AG09309 (cell line): ENCODE measurements at regions not wholly inside any gene's neighbourhood (a gene's known extent, or its start where the extent isn't known, plus 50 kb on each side); places are given as distances from the start of the nearest gene placed in this dataset.

ENCODE experiments used
- DNase-seq: peaks from one replicate; pipeline ENCODE4 v3.0.0-alpha.2; 2010; ENCODE audit warnings: low read depth
- H3K4me3 ChIP-seq: 2 replicates; pipeline ENCODE4 v1.5.1; 2011; ENCODE audit warnings: mild to moderate bottlenecking, low read depth, low read length, moderate library complexity; ENCODE audit not compliant: control insufficient read depth
- TF ChIP-seq, protein P1 (sequence below): IDR thresholded peaks from 2 replicates; pipeline ENCODE4 v1.5.1; 2011; ENCODE audit warnings: mild to moderate bottlenecking, low read depth, low read length, inconsistent platforms; ENCODE audit not compliant: insufficient read depth, control insufficient read depth; ENCODE audit errors: missing control alignments

DNA sequence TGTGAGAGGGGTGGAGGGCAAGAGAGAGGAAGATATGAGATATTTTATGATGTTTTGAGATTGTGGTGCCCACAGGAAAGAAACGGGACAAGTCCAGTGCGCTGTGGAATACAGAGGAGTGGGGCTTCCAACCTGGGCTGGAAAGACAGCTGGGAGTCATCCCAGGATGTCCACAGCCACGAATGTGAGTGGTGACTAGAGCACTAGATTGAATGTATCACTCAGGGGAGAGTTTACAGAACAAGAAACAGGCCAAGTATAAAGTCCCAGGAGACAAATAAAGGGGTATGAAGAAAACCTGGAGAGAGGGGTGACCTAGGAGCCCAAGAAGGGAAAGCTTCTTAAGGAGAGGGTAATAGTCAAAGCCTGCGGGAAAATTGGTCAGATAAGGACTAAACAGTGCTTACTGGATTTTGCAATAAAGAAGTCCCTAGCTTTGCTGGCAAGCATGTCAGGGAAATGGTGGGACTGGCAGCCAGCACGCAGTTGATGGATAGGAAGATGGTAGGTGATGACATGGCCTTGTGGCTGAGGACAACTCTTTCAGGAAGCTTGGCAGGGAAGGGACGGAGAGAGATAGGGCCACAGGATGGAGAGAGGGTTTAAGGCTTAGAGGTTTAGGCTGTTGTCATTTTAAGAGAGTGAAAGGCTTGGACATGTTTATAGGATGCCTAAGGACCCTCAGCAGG, 114.5 kb downstream of the AXIN2 start:
- no peak for DNase-seq
- no peak overlapping the region for H3K4me3 ChIP-seq
- TF ChIP-seq, protein P1, sequence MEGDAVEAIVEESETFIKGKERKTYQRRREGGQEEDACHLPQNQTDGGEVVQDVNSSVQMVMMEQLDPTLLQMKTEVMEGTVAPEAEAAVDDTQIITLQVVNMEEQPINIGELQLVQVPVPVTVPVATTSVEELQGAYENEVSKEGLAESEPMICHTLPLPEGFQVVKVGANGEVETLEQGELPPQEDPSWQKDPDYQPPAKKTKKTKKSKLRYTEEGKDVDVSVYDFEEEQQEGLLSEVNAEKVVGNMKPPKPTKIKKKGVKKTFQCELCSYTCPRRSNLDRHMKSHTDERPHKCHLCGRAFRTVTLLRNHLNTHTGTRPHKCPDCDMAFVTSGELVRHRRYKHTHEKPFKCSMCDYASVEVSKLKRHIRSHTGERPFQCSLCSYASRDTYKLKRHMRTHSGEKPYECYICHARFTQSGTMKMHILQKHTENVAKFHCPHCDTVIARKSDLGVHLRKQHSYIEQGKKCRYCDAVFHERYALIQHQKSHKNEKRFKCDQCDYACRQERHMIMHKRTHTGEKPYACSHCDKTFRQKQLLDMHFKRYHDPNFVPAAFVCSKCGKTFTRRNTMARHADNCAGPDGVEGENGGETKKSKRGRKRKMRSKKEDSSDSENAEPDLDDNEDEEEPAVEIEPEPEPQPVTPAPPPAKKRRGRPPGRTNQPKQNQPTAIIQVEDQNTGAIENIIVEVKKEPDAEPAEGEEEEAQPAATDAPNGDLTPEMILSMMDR = no peak

DNA sequence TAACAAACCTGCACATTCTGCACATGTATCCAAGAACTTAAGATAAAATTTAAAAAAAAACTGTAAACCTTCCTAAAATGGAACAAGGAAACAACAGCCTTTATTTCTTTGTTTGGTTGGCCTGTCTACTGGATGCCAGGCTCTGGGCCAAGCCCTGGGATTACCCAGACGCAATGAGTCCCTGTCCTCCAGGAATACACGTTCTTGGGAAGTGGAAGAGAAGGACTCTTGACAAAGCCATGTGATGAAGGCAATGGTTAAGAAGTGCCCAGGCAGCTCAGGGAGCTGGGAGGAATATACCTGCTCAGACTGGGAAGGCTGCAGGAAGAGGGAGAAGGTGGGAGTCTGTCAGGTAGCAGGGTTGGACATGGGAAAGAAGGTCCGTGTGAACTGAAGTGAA, 115.4 kb downstream of the AXIN2 start:
- DNase-seq = no peak
- TF ChIP-seq, protein P1 = no peak

DNA sequence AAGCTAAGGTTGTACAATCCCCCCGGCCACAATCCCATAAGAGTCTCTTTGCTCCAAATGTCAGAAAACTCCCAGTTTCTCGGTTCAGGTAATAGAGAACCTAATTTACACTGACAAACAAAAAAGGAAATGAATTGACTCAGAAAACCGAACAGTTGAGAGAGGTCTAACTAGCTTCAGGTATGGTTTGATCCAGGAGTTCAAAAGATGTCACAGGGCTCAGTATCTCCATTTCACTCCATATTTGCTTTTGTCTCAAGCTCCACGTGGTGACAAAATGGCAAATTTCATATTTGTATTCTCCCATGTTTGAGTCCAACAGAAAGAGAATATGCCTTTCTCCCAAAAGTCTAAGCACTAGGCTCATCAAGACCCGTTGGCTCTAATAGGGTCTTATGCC, 117.4 kb downstream of the AXIN2 start:
- no peak for DNase-seq
- TF ChIP-seq, protein P1 = no peak
- H3K4me3 ChIP-seq = no peak overlapping the region

More for the DNA sequence above, 115.4 kb downstream of the AXIN2 start:
- no peak overlapping the region for H3K4me3 ChIP-seq

DNA sequence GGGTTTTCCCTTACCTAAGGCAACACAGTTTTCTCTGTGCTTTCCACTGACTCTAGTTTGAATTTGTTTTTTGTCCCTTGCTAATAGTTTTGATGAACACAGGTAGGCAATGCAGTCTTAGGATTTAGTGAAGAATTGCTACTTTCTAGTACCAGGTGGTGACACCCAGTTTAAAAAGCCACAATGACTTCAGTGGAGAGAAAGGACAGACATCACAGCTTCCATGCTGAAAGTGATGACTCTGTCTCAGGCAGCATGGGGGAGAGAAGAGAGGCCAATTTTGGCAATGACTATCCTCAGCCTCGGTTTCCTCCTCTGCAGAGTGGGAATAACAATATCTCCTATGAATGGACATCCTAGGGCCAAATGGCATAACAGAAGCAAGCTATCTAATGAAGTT, 118.8 kb downstream of the AXIN2 start:
- no peak for DNase-seq
- H3K4me3 ChIP-seq = no peak overlapping the region
- TF ChIP-seq, protein P1 = no peak

DNA sequence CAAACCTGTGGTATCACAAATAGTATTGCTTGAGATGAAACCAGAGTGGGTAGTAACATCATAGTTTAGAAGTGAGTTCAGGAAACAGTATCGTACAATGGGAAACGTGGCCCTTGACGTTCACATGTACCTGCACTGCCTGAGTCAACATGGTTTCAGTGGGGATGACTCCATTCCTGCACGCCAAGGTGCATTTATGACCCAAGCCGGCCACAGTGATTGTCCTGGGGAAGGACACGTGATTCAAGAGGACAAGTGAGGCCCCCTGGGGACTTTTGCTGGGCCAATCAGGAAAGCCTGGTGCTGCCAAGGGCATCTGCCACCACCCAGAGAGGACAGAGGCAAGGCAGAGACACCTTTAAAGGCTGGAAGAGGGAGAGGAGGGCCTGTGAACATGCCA, 119.2 kb downstream of the AXIN2 start:
- DNase-seq = no peak
- TF ChIP-seq, protein P1 = no peak
- H3K4me3 ChIP-seq = no peak overlapping the region

DNA sequence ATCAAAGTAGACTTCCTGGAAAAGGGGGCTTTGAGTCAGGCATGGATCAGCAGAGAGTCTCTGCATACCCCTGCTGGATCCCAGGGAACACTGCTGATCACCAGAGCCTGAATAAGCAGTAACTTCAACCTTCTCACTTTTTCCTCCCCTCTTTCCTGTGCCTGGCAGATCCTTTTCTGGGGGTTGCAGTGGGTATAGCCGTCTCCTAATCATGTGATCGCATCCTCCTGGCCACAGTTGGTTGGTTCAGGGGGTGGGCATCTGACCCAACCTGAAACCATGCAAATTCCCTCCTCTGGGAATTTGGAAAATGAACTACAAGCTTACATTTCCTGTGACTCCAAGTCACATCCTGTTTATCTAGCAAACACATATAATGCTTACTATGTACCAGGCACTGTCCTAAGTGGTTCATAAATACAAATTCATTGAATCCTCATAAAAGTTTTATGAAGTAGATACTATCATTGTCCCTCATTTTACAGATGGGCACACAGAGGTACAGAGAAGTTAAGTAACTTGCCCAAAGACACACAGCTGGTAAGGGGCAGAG, 120.3 kb downstream of the AXIN2 start:
- TF ChIP-seq, protein P1 = no peak
- H3K4me3 ChIP-seq = no peak overlapping the region
- no peak for DNase-seq

DNA sequence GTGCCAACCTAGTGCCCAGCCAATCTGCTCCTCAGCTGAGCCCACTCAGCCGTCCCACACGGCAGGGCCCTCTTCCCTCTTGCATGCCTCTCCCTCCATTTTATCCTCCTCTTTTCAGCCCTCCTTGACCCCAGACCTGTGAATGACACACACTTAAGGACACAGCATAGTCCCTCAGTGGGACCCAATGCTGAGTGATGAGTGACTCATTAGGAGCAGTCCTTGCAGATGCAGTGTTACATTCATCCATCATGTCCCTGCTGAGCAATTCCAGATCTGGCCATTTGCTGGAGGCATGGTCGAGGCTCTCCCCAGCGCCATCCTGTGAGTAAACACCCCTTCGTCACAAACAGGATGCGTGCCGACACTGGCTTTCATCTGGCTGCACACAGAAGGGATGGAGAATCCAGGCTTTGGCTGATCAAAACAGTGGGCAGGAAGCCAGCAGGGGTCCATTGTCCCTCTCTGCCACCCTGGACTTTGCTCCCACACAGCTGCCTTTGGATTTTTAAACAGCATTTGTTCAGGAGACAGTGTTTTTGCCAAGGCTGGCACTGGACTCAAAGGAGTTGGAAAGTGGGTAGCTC, 122.6 kb downstream of the AXIN2 start:
- DNase-seq = no peak
- H3K4me3 ChIP-seq = no peak overlapping the region
- TF ChIP-seq, protein P1 = no peak
